GM23248 (cell line): ENCODE measurements at regions not wholly inside any gene's neighbourhood (a gene's known extent, or its start where the extent isn't known, plus 50 kb on each side); places are given as distances from the start of the nearest gene placed in this dataset.

Experiments used
- DNase-seq: peaks from one replicate; pipeline ENCODE4 v3.0.0-alpha.2; 2015
- H2AFZ ChIP-seq: fragments of 200-600 bp; sonication (generic); 2 replicates; pipeline ENCODE4 v1.6.1; 2016; ENCODE audit warnings: antibody characterized with exemption
- H3F3A ChIP-seq: fragments of 200-600 bp; sonication (generic); 2 replicates; pipeline ENCODE4 v1.6.1; 2016; ENCODE audit warnings: mild to moderate bottlenecking, antibody characterized with exemption, mixed run types; ENCODE audit not compliant: insufficient read depth
- H3K27ac ChIP-seq: fragments of 200-600 bp; sonication (generic); 2 replicates; pipeline ENCODE4 v1.5.1; 2016; ENCODE audit warnings: mild to moderate bottlenecking
- H3K27me3 ChIP-seq: fragments of 200-600 bp; sonication (generic); replicated peaks from 2 replicates; pipeline ENCODE4 v1.6.1; 2016; ENCODE audit warnings: mild to moderate bottlenecking; ENCODE audit not compliant: insufficient read depth
- H3K36me3 ChIP-seq: fragments of 200-600 bp; sonication (generic); 2 replicates; pipeline ENCODE4 v1.6.1; 2016; ENCODE audit warnings: low read depth, mild to moderate bottlenecking
- H3K4me1 ChIP-seq: fragments of 200-600 bp; sonication (generic); 2 replicates; pipeline ENCODE4 v1.6.1; 2016; ENCODE audit warnings: mild to moderate bottlenecking; ENCODE audit not compliant: insufficient read depth
- H3K4me2 ChIP-seq: fragments of 200-600 bp; sonication (generic); one replicate; pipeline ENCODE4 v1.6.1; 2016; ENCODE audit warnings: mild to moderate bottlenecking; ENCODE audit not compliant: unreplicated experiment
- H3K4me3 ChIP-seq: fragments of 200-600 bp; sonication (generic); 2 replicates; pipeline ENCODE4 v1.5.1; 2016; ENCODE audit warnings: mild to moderate bottlenecking
- H3K79me2 ChIP-seq: fragments of 200-600 bp; sonication (generic); 2 replicates; pipeline ENCODE4 v1.6.1; 2016; ENCODE audit warnings: mild to moderate bottlenecking; ENCODE audit not compliant: insufficient read depth
- H3K9ac ChIP-seq: fragments of 200-600 bp; sonication (generic); 2 replicates; pipeline ENCODE4 v1.6.1; 2016; ENCODE audit warnings: mild to moderate bottlenecking
- H3K9me2 ChIP-seq: fragments of 200-600 bp; sonication (generic); 2 replicates; pipeline ENCODE4 v1.6.1; 2016; ENCODE audit warnings: mixed run types, mild to moderate bottlenecking, moderate library complexity; ENCODE audit not compliant: insufficient read depth
- H3K9me3 ChIP-seq: fragments of 200-600 bp; sonication (generic); one replicate; pipeline ENCODE4 v1.6.1; 2017; ENCODE audit warnings: low read depth
- H4K20me1 ChIP-seq: fragments of 200-600 bp; sonication (generic); 2 replicates; pipeline ENCODE4 v1.6.0; 2016; ENCODE audit not compliant: insufficient read depth
- EZH2 ChIP-seq: fragments of 200-600 bp; sonication (generic); IDR thresholded peaks from 2 replicates; pipeline ENCODE4 v1.6.1; 2018; ENCODE audit warnings: antibody characterized with exemption, mild to moderate bottlenecking; ENCODE audit not compliant: insufficient read depth, poor library complexity, severe bottlenecking
- EZH2phosphoT487 ChIP-seq: fragments of 200-600 bp; sonication (generic); IDR thresholded peaks from 2 replicates; pipeline ENCODE4 v1.6.1; 2018; ENCODE audit warnings: antibody characterized with exemption, moderate library complexity, mild to moderate bottlenecking, low read depth; ENCODE audit not compliant: insufficient read depth
- WGBS, 2 experiments: methylation state at CpG; one replicate each; pipeline ENCODE4 v1.1.6; 2015 to 2017; ENCODE audit warnings: low lambda C conversion rate in 2 of 2, low coverage in 1 of 2; ENCODE audit errors: missing lambda C conversion rate in 2 of 2; 5-methylcytosine and 5-hydroxymethylcytosine counted together
- in situ Hi-C: fragments of 300-500 bp; cut with MboI; formaldehyde crosslinking; loops from 2 replicates; pipeline ENCODE4 v1.15.0; 2020

DNA sequence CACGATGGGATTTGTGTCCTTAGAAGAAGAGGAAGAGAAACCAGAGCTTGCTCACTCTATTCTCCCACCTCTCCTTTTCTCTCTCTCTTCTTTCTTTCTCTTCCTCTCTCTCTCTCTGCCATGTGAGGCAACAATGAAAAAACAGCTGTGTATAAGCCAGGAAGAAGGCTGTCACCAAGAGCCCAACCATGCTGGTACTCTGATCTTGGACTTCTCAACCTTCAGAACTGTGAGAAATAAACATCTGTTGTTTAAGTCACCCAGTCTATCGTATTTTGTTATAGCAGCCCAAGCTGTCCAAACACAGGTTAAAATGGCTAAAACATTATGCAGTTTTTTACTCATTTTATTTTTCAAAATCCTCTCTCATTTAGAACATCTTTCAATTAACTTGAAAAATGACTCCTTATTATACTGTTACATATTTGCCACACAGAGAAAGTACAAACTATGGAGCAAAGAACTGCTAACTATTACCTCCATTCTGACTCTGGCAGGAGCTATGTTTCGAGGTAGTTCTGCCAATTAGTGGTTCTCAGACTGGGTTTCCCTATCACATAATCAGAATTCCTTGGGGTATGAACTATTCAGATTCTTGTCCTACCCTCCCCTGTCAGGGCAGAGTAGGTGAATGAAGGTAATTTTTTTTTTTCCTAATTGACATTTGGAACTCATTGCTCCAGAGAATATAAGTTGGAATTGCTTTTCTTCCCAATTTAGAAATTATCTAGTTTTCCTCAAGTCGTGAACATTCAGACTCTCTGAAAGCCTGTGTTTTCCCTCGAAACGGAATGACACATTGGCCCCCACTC is 434.6 kb downstream of the ENC1 start:
- Histone ChIP-seq H3K4me1 (peaks cover 27% of the 10 kb centered on the region), H3K9ac (no peak overlapping the region), H3K27me3 (no peaks in the 10 kb centered on the region), H3K9me2 (no peaks in the 10 kb centered on the region), H3K4me3 (no peak overlapping the region), H3K36me3 (no peaks in the 10 kb centered on the region), H3K27ac (peak overlapping the region; percentile 25; the same call in 1 of the 2 replicates), H2AFZ (no peak overlapping the region), H4K20me1 (no peaks in the 10 kb centered on the region), H3K9me3 (no peaks in the 10 kb centered on the region), H3K4me2 (peak overlapping the region; percentile 60), H3K79me2 (no peaks in the 10 kb centered on the region), H3F3A (peaks cover 32% of the 10 kb centered on the region)
- DNase-seq = peak; percentile 31
- no peak for TF ChIP-seq EZH2
- no peak for TF ChIP-seq EZH2phosphoT487
- in situ Hi-C loops = no loop called here
- 8 to 9% methylated on average over 6 of the region's 6 CpGs for WGBS, 2 experiments

DNA sequence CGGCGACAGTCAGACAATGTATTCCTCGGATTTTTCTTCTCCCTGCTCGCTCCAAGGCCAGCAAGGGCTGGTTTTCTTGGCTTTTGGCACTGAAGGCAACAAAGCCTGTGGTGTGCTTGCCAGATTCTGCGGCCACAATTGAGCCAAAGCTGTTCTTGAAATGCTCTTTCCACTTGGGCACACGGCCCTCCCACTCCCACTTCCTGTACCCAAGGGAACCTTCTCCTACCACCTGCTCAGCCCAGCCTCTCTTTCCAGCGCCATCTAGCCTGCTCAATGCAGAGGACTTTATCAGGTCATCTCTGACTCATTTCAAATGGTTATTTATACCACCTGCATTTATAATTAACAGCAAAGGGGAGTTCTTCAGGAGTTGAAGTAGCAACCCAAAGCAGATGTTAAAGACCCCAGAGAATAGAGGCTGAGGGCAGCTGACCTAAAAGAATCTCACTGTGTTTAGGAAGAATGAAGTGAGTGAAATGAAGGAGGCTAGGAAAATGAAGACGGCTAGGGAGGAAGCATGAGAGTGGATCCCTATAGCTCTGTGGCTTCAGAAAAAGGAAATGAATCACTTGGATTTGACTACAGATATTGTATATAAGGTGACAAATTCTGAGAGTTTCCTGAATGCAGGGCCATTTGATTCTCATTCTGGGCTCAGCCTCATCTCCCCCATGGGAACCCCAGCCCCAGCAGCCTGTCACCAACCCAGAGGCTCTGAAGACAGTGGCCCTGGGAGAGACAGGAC is 439.0 kb downstream of the ENC1 start:
- H3K27me3 ChIP-seq = no peaks in the 10 kb centered on the region
- 15 to 18% methylated on average over 8 of the region's 8 CpGs for WGBS, 2 experiments
- 0 out of 2 replicates have a peak overlapping the region, but pooled peaks have one; percentile 12 for H3K4me3 ChIP-seq
- H2AFZ ChIP-seq = no peak overlapping the region
- no peaks in the 10 kb centered on the region for H3K9me3 ChIP-seq
- TF ChIP-seq EZH2 (no peak), EZH2phosphoT487 (no peak)
- H3F3A ChIP-seq = peaks cover 23% of the 10 kb centered on the region
- no peaks in the 10 kb centered on the region for H3K36me3 ChIP-seq
- no peak overlapping the region for H3K27ac ChIP-seq
- H4K20me1 ChIP-seq = no peaks in the 10 kb centered on the region
- peaks cover 30% of the 10 kb centered on the region for H3K4me1 ChIP-seq
- peak overlapping the region; percentile 16 for H3K4me2 ChIP-seq
- H3K9me2 ChIP-seq = no peaks in the 10 kb centered on the region
- H3K79me2 ChIP-seq = no peaks in the 10 kb centered on the region
- H3K9ac ChIP-seq = no peak overlapping the region
- in situ Hi-C loops = no loop called here
- DNase-seq = peak; percentile 59

DNA sequence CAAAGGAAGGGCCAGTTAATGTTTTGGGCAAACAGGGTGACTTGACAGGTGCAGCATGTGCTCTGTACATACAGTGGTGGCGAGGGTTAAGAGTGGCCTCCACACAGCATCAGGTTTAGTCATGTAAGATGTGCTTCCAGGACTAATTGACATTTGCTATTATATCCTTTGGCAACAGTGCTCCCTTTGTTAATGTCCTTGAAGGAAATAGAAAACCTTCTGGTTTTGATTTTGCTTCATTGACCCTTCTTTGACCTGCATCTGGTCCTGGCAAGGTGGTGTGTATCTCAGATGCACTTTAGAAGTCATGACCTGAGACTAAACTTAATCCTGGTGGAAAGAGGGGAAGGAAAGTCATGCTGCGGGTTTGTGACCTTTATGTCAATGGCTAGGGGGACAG is 440.0 kb downstream of the ENC1 start:
- Histone ChIP-seq H3K9me2 (no peaks in the 10 kb centered on the region), H4K20me1 (no peaks in the 10 kb centered on the region), H3K27ac (no peak overlapping the region), H2AFZ (no peak overlapping the region), H3K9ac (no peak overlapping the region), H3K4me3 (no peak overlapping the region), H3F3A (peaks cover 16% of the 10 kb centered on the region), H3K4me2 (no peak overlapping the region), H3K9me3 (no peaks in the 10 kb centered on the region), H3K4me1 (peaks cover 22% of the 10 kb centered on the region), H3K27me3 (no peaks in the 10 kb centered on the region), H3K36me3 (no peaks in the 10 kb centered on the region), H3K79me2 (no peaks in the 10 kb centered on the region)
- in situ Hi-C loops = no loop called here
- TF ChIP-seq EZH2phosphoT487 = no peak
- TF ChIP-seq EZH2 = no peak
- DNase-seq = no peak
- WGBS, 2 experiments = 92 to 95% methylated on average over 2 of the region's 2 CpGs

DNA sequence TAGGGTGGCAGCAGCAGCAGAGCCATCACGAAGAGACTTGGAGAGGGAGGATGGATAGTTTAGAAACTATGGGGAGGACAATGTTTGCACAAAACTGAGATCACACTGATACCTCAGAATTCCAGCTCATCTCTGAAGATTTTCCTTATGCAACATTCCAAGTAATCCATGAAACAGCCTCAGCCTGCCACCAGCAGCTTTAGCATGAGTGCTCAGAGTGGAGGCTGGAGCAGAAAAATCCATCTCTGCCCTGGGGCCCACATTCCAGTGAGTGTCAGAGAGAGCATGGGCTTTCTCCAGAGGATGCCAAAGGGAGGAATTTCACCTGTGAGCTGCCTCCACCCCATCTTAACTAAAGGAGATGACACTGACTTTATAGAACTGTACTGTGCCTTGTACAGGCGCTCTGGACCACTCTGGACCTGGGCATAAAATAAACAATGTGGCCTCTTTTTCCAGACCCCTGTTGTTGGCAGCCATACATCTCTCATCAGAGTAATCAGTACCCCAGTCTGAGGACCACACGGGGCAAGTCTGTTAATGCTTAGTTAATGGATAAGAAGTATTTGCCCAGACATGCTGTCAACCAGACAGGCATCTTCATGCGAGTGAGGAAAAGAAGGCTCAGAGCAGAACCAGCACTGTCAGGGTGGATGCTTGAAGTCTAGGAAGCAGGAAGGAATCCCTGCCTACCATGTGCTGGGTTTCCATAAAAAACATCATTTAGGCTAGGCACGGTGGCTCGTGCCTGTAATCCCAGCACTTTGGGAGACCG is 440.9 kb downstream of the ENC1 start:
- WGBS, 2 experiments = 78 to 79% methylated on average over 7 of the region's 7 CpGs
- in situ Hi-C loops = no loop called here
- Histone ChIP-seq H3K9me3 (no peaks in the 10 kb centered on the region), H3K9me2 (no peaks in the 10 kb centered on the region), H3F3A (peaks cover 15% of the 10 kb centered on the region), H3K4me2 (peak overlapping the region; percentile 44), H3K4me3 (no peak overlapping the region), H2AFZ (no peak overlapping the region), H3K9ac (peak overlapping the region; percentile 37; the same call in 1 of the 2 replicates), H3K4me1 (peaks cover 21% of the 10 kb centered on the region), H3K36me3 (no peaks in the 10 kb centered on the region), H3K79me2 (no peaks in the 10 kb centered on the region), H4K20me1 (no peaks in the 10 kb centered on the region), H3K27ac (peak overlapping the region; percentile 52), H3K27me3 (no peaks in the 10 kb centered on the region)
- peak; percentile 80 for DNase-seq
- TF ChIP-seq EZH2 (no peak), EZH2phosphoT487 (no peak)
